IMR-90 (cell line): ENCODE measurements at regions not wholly inside any gene's neighbourhood (a gene's known extent, or its start where the extent isn't known, plus 50 kb on each side); places are given as distances from the start of the nearest gene placed in this dataset.

Source experiments
- ATAC-seq: fragments of 200-7000 bp; cut with Tn5 transposase; 2 replicates; pipeline ENCODE4 v1.9.1; 2020; ENCODE audit warnings: low read depth, mild to moderate bottlenecking, moderate library complexity
- BruUV-seq: library from RNA; stranded (reverse); fragments of 400-500 nt; replicated peaks from 2 replicates; lab custom pipeline; 2021; lab: Mats Ljungman, UMichigan
- CTCF ChIA-PET: fragments of 300-600 bp; formaldehyde crosslinking; extraction: SDS; loops from one replicate; lab custom pipeline; 2021; ENCODE audit warnings: antibody characterized with exemption; lab: Yijun Ruan, JAX
- POLR2A ChIA-PET: fragments of 300-600 bp; sonication (Branson Sonifier 250); formaldehyde crosslinking; loops from one replicate; lab custom pipeline; 2022; ENCODE audit warnings: antibody characterized with exemption; ENCODE audit not compliant: unreplicated experiment; lab: Charles Lee
- DNase-seq: peaks from one replicate; pipeline ENCODE4 v3.0.0; 2013
- H2AFZ ChIP-seq: replicated peaks from 2 replicates; pipeline ENCODE3; 2013; ENCODE audit warnings: low read length, mild to moderate bottlenecking; ENCODE audit not compliant: poor library complexity
- H2AK5ac ChIP-seq: 2 replicates; pipeline ENCODE4 v1.6.1; 2013; ENCODE audit warnings: low read depth, low read length, inconsistent platforms
- H2AK9ac ChIP-seq: replicated peaks from 2 replicates; pipeline ENCODE3; 2013; ENCODE audit warnings: mild to moderate bottlenecking, low read depth, low read length, moderate library complexity; ENCODE audit not compliant: poor library complexity
- H2BK120ac ChIP-seq: 2 replicates; pipeline ENCODE4 v1.6.1; 2013; ENCODE audit warnings: low read depth, low read length, inconsistent platforms
- H2BK15ac ChIP-seq: 3 replicates; pipeline ENCODE4 v1.6.1; 2013; ENCODE audit warnings: low read depth, low read length, inconsistent platforms
- H2BK20ac ChIP-seq: 2 replicates; pipeline ENCODE4 v1.6.1; 2013; ENCODE audit warnings: low read depth, mild to moderate bottlenecking, inconsistent platforms, low read length, moderate library complexity
- H2BK5ac ChIP-seq: 2 replicates; pipeline ENCODE4 v1.6.1; 2013; ENCODE audit warnings: mild to moderate bottlenecking, low read depth, low read length, inconsistent platforms; ENCODE audit not compliant: poor library complexity, severe bottlenecking
- H3K14ac ChIP-seq: replicated peaks from 2 replicates; pipeline ENCODE4 v1.6.1; 2013; ENCODE audit warnings: low read depth, low read length, inconsistent platforms
- H3K18ac ChIP-seq: 2 replicates; pipeline ENCODE4 v1.6.1; 2013; ENCODE audit warnings: low read depth, low read length, control low read depth
- H3K23ac ChIP-seq: 2 replicates; pipeline ENCODE4 v1.6.1; 2013; ENCODE audit warnings: low read depth, low read length, inconsistent platforms
- H3K27ac ChIP-seq: 2 replicates; pipeline ENCODE4 v1.5.1; 2013; ENCODE audit warnings: mild to moderate bottlenecking, control low read depth, low read length; ENCODE audit not compliant: insufficient read depth
- H3K27me3 ChIP-seq: 2 replicates; pipeline ENCODE4 v1.6.1; 2013; ENCODE audit warnings: low read length; ENCODE audit not compliant: control insufficient read depth, insufficient read depth
- H3K36me3 ChIP-seq: 2 replicates; pipeline ENCODE4 v1.6.1; 2013; ENCODE audit warnings: low read length, mixed read lengths; ENCODE audit not compliant: control insufficient read depth, insufficient read depth
- H3K4ac ChIP-seq: 2 replicates; pipeline ENCODE4 v1.6.1; 2013; ENCODE audit warnings: low read depth, low read length, inconsistent platforms
- H3K4me1 ChIP-seq: 2 replicates; pipeline ENCODE4 v1.6.1; 2013; ENCODE audit warnings: low read length, mixed read lengths; ENCODE audit not compliant: control insufficient read depth, insufficient read depth
- H3K4me2 ChIP-seq: 2 replicates; pipeline ENCODE4 v1.6.1; 2013; ENCODE audit warnings: low read depth, mild to moderate bottlenecking, control low read depth, low read length, moderate library complexity
- H3K4me3 ChIP-seq: 2 replicates; pipeline ENCODE4 v1.5.1; 2013; ENCODE audit warnings: low read depth, mild to moderate bottlenecking, control low read depth, low read length, moderate library complexity; ENCODE audit not compliant: insufficient read depth
- H3K56ac ChIP-seq: 2 replicates; pipeline ENCODE4 v1.6.1; 2013; ENCODE audit warnings: low read length, inconsistent platforms; ENCODE audit not compliant: insufficient read depth; ENCODE audit errors: extremely low read depth
- H3K79me1 ChIP-seq, 2 experiments: 2 replicates each; pipeline ENCODE4 v1.6.1; 2013; ENCODE audit warnings: low read length in 2 of 2, inconsistent platforms in 1 of 2, low read depth in 1 of 2
- H3K9ac ChIP-seq: 2 replicates; pipeline ENCODE4 v1.6.1; 2013; ENCODE audit warnings: low read depth, low read length, control low read depth
- H3K9me1 ChIP-seq: 2 replicates; pipeline ENCODE4 v1.6.1; 2013; ENCODE audit warnings: low read length, inconsistent platforms; ENCODE audit not compliant: insufficient read depth
- H3K9me3 ChIP-seq: 2 replicates; pipeline ENCODE4 v1.6.1; 2013; ENCODE audit warnings: low read length; ENCODE audit not compliant: control insufficient read depth, insufficient read depth
- H4K20me1 ChIP-seq: 2 replicates; pipeline ENCODE4 v1.6.1; 2013; ENCODE audit warnings: low read length, inconsistent platforms; ENCODE audit not compliant: insufficient read depth
- H4K5ac ChIP-seq: 2 replicates; pipeline ENCODE4 v1.6.1; 2013; ENCODE audit warnings: mild to moderate bottlenecking, low read depth, low read length, control low read depth
- H4K8ac ChIP-seq, 2 experiments: 2 replicates each; pipeline ENCODE4 v1.6.1; 2013; ENCODE audit warnings: low read depth in 2 of 2, low read length in 2 of 2, control low read depth in 1 of 2, inconsistent platforms in 1 of 2
- H4K91ac ChIP-seq: 2 replicates; pipeline ENCODE4 v1.6.1; 2013; ENCODE audit warnings: low read depth, low read length, inconsistent platforms; ENCODE audit not compliant: insufficient read depth
- CEBPB ChIP-seq: IDR thresholded peaks from 2 replicates; pipeline ENCODE4 v1.6.1; 2012; ENCODE audit warnings: low read depth, low read length, improper control_type of control experiment
- POLR2A ChIP-seq: IDR thresholded peaks from 2 replicates; pipeline ENCODE4 v1.6.1; 2012; ENCODE audit warnings: mild to moderate bottlenecking, low read depth, low read length
- WGBS, 2 experiments: methylation state at CpG; one replicate each; pipeline versions ENCODE4 v1.1.5 to v1.1.7; 2013; ENCODE audit warnings: missing lambda C conversion rate in 2 of 2; ENCODE audit not compliant: insufficient read length in 1 of 2; ENCODE audit errors: extremely low coverage in 2 of 2; 5-methylcytosine and 5-hydroxymethylcytosine counted together
- dilution Hi-C: fragments of 300-500 bp; cut with HindIII; formaldehyde crosslinking; loops from one replicate; pipeline ENCODE4 v1.14.3; 2018; ENCODE audit warnings: low sequenced_read_pairs; ENCODE audit not compliant: unreplicated experiment
- in situ Hi-C: fragments of 300-500 bp; cut with MboI; formaldehyde crosslinking; loops from 3 replicates; pipeline ENCODE4 v1.14.3; 2019; ENCODE audit warnings: low sequenced_read_pairs, inconsistent platforms, mixed read lengths
- intact Hi-C: fragments of 100-400 bp; cut with micrococcal nuclease; formaldehyde crosslinking; loops from 2 replicates; pipeline ENCODE4 v1.10.0; 2022

GRCh38 chr7:79548727-79549126 lies 95.3 kb upstream of the MAGI2 start:
- H2AFZ ChIP-seq = no peak overlapping the region
- no peaks in the 10 kb centered on the region for H3K27me3 ChIP-seq
- no peak overlapping the region for H3K9ac ChIP-seq
- in situ Hi-C loops (no loop called here), dilution Hi-C loops (no loop called here), intact Hi-C loops (no loop called here)
- H2AK9ac ChIP-seq = no peak overlapping the region
- H3K4me1 ChIP-seq = no peaks in the 10 kb centered on the region
- H3K27ac ChIP-seq = no peak overlapping the region
- no peak overlapping the region for H3K4me3 ChIP-seq
- POLR2A ChIA-PET = no interaction called here
- peak; percentile 2 for DNase-seq
- CTCF ChIA-PET = interaction anchor here (1.0 kb wide), 1 partner anchor 12 kb away, joined by 3 read pairs; no protein-coding TSS in a partner anchor
- H3K18ac ChIP-seq = no peak overlapping the region
- H3K23ac ChIP-seq = no peak overlapping the region
- H2BK20ac ChIP-seq = no peak overlapping the region
- H4K8ac ChIP-seq = no peak overlapping the region
- no peaks in the 10 kb centered on the region for H3K9me1 ChIP-seq
- no CpG with 5 or more reads among the region's 3 CpGs for WGBS, 2 experiments
- no peaks in the 10 kb centered on the region for H3K9me3 ChIP-seq
- H4K20me1 ChIP-seq = no peaks in the 10 kb centered on the region
- no TSS peak for BruUV-seq
- no peak overlapping the region for H4K91ac ChIP-seq
- TF ChIP-seq POLR2A (no peak), CEBPB (peak; percentile 58; the same call in 1 of the 2 replicates)
- H2BK15ac ChIP-seq = no peak overlapping the region
- ATAC-seq = no peak
- H4K5ac ChIP-seq = no peak overlapping the region
- no peak overlapping the region for H3K14ac ChIP-seq
- H2AK5ac ChIP-seq = no peak overlapping the region
- H3K4ac ChIP-seq = no peak overlapping the region
- no peak overlapping the region for H3K4me2 ChIP-seq
- no peaks in the 10 kb centered on the region for H3K36me3 ChIP-seq
- H2BK120ac ChIP-seq = no peak overlapping the region
- H3K79me1 ChIP-seq = no peaks in the 10 kb centered on the region
- H2BK5ac ChIP-seq = no peak overlapping the region
- H3K56ac ChIP-seq = no peak overlapping the region
